ENCODE measurements at regions not wholly inside any gene's neighbourhood (a gene's known extent, or its start where the extent isn't known, plus 50 kb on each side); places are given as distances from the start of the nearest gene placed in this dataset.

DNA sequence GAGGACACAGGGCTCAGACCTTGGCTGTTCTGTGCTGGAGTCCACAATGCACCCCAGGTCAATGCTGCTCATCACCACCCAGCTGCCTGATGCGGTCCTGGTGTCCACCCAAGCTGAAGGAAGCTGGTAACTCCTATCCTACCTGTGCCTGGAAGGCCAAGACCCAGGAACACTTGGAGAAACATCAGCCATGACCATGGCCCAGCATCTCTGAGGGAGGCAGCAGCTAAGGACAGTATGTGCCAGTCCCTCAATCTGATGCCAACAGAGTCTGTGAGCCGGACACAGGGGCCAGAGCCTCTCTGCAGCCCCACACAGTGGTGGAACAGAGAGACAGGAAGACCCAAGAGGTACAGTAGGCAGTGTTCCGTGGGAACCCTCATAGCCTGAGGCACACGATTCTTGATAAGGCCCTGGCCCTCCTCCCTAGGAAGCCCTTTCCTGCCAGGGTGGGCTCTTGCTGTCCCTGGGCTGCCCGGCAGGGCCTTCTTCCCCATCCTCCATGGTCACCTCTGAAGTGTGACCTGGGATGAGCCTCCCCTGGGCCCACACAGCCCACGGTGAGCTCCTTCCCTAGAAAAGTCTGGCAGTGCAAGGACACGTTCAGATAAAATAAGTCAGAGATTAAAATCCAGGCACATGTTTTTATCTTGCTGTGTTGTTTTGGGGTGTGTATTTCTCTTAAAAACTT, 170.7 kb downstream of the THBS2 start:
- no peak for DNase-seq (ENCODE audit: low read depth)

- no peak for DNase-seq (ENCODE audit: low read depth)
Observed at GRCh38 chr6:169082093-169082492, 171.6 kb downstream of the THBS2 start.

DNA sequence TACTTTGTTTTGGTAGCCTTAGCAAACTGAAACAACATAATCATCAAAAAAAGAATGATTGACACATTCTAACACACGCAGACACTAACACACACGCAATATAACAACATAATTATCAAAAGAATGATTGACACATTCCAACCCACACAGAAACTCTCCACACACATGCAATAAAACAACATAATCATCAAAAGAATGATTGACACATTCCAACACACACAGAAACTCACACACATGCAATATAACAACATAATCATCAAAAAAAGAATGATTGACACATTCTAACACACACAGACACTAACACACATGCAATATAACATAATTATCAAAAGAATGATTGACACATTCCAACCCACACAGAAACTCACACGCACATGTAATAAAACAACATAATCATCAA, 172.4 kb downstream of the THBS2 start:
- DNase-seq (ENCODE audit: low read depth): no peak

DNA sequence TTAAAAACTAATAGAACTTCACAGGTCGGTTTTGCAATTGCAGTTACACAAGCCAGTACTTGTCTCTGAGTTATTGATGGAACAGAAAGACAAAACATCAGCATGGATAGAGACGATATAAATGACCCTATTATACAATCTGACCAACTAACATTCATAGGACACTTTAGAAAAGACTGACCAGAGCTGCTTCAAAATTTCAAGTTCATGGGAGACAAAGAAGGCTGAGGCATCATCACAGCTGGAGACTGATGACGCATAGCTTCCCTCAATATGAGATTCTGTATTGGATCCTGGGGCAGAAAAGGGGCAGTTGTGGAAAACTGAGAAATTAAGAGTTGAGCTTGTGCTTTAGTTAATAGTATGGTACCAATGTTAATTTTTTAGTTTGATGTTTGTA, 174.0 kb downstream of the THBS2 start:
- DNase-seq (ENCODE audit: low read depth): no peak

GRCh38 chr6:169078399-169079145, 175.1 kb downstream of the THBS2 start:
- DNase-seq (ENCODE audit: low read depth): no peak

GRCh38 chr6:169075915-169076654, 177.6 kb downstream of the THBS2 start:
- no peak for DNase-seq (ENCODE audit: low read depth)

GRCh38 chr6:169075211-169075914, 178.3 kb downstream of the THBS2 start:
- DNase-seq (ENCODE audit: low read depth): no peak

GRCh38 chr6:169074526-169074925, 179.1 kb downstream of the THBS2 start:
- no peak for DNase-seq (ENCODE audit: low read depth)

- DNase-seq (ENCODE audit: low read depth): peak; percentile 8
Observed at GRCh38 chr6:169073311-169073710, 180.3 kb downstream of the THBS2 start.

DNA sequence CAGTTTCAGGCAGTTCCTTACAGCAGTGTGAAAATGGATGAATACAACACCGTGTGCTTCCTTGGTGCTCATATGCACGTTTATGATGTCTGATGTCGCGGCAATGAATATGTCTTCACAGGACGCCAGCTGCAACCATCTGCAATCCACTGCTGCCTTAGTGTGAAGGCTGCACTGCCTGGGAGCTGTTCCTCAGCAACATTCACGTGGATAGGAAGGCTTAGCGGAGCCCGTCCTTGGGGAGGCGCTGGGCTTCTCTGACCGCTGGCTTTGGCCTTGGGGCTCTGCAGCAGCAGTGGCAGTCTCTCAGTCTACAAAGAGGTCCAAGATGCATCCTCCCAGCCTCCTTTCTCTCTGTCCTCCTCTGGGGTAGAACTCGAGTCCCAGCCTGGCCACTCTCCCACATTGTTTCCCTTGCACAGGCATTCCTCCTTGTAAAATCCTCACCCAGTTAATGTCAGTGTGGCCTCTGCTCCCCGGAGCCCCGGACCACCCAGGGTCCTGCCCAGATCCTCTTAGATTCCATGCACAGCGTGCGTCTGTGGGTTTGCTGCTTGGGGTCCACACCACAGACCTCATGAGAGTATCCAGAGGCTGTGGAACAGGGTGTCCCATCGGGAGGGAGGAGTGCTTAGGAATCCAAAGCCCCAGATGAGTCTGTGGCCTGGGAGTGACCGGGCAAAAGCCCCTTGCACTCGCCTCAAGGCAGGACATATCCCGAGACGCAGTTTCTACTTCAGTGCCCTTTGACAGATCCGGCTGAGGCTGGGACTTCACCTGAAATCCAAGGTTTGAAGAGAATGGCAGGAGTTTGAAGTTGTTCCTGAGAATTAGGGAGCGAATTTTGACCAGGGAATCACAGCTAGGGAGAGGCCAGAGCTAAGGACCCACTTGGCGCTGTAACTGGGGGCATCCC, 181.3 kb downstream of the THBS2 start:
- no peak for DNase-seq (ENCODE audit: low read depth)

DNA sequence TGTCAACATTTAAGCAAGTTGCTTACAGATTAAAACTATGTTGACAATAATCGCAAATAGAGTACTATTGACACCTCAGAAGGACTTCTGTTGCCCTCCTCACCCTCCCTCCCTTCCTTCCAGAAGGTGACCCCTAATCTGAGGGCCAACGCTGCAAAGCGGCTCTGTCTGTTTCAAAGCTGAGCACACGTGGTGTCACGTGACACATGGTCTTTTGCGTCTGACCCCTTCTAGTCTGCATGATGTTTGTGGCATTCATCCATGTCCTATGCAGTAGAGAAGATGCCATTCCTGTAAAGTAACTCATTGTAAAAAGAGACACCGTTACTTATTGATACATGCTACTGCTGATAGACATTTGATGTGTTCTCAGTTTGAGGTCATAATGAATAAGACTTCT, 182.3 kb downstream of the THBS2 start:
- DNase-seq (ENCODE audit: low read depth): no peak

DNA sequence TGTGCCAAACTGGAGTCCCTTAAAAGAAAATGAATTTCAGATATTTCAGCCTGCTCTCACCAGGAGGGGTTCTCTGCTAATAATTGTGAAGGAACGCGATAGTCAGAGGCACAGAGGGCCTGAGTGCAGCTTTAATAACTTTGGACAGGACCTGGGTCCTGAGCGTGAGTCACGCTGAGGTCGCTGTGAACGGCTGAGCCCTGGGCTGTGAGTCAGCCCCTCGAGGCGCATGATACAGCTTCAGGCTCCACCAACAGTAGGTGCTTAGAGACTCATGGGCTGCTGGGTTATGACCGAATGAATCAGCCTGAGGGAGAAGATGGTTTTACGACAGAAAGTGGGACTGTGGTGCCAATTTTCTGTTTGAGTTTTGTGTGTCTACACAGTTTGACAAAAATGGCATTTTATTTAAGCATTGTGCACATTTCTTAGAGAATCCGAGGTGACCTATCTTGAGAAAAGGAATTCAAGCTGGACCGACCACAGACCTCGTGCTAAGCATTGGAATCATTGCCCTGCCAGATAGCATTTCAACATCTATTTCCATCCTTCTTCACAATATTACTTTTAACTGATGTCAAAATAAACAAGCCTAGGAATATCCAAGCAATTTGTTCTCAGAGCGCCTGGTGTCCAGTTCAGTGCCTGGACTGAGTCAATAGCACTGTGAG, 183.0 kb downstream of the THBS2 start:
- peak; percentile 95 for DNase-seq (ENCODE audit: low read depth)

DNA sequence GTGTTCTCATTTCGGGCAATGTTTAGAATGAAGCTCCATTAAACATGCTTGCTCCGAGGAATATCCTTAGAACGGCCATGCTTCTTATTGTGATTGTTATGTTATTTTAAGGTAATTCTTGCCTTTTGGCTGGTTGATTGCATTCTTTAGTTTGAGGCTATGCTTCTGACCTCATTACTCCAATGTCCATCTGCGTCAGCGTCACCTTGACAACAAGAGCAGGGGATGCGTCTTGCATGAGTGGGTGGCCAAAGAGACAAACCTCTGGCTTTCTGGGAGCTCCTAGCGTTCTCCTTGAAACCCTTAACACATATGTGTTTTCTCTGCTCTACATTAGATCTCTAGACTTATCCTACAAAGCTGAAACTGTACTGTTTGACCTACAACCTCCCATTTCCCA, 184.3 kb downstream of the THBS2 start:
- DNase-seq (ENCODE audit: low read depth): peak; percentile 75

GRCh38 chr6:169064194-169064593, 189.5 kb downstream of the THBS2 start:
- no peak for DNase-seq (ENCODE audit: low read depth)

GRCh38 chr6:169062272-169062671, 191.4 kb downstream of the THBS2 start:
- no peak for DNase-seq (ENCODE audit: low read depth)

- no peak for DNase-seq (ENCODE audit: low read depth)
Observed at GRCh38 chr6:169058634-169059033, 195.0 kb downstream of the THBS2 start.

- DNase-seq (ENCODE audit: low read depth): no peak
Observed at GRCh38 chr6:169052462-169052861, 201.2 kb downstream of the THBS2 start.

- DNase-seq (ENCODE audit: low read depth): no peak
Observed at GRCh38 chr6:169051371-169051770, 202.3 kb downstream of the THBS2 start.

DNA sequence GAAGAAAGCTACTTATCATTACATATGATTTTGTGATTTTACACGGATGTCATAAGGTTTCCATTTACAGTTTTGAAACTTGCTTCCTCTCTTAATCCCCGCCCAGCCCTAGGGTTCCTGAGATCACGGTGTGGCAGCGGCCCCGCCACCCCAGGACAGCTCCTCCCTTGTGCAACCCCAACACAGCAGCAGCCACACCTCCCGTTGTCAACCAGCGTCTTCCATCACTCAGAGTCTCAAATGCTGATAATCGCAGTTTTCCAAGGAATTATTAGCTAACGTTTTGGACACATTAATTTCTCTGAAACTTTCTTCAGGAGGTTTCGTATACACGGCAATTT, 204.8 kb downstream of the THBS2 start:
- DNase-seq (ENCODE audit: low read depth): no peak

GRCh38 chr6:169048185-169048864, 205.3 kb downstream of the THBS2 start:
- no peak for DNase-seq (ENCODE audit: low read depth)
